NCI-H460 (cell line): ENCODE measurements at regions not wholly inside any gene's neighbourhood (a gene's known extent, or its start where the extent isn't known, plus 50 kb on each side); places are given as distances from the start of the nearest gene placed in this dataset.
A peak's percentile ranks its signal among the peaks of the same experiment; 100 is the strongest.
"Not testable (repeated sequence)": the region's sequence is repeated elsewhere in the genome, so short reads cannot be mapped to it uniquely, and the experiment has no call there.

Source experiments
- DNase-seq: peaks from one replicate; pipeline ENCODE4 v3.0.0-alpha.2; 2016; ENCODE audit warnings: low read depth; ENCODE audit errors: extremely low read depth
- small RNA-seq, 2 experiments: library from RNA; depleted of rRNA; stranded (forward); fragments of <200 nt; gene quantifications; one replicate each; pipeline ENCODE3, GENCODE V24; 2014

GRCh38 chr9:90517103-90517502, 125.5 kb downstream of the DIRAS2 start:
- no peak for DNase-seq

- DNase-seq, result no peak
Observed at GRCh38 chr9:90521811-90522570, 120.6 kb downstream of the DIRAS2 start.

DNA sequence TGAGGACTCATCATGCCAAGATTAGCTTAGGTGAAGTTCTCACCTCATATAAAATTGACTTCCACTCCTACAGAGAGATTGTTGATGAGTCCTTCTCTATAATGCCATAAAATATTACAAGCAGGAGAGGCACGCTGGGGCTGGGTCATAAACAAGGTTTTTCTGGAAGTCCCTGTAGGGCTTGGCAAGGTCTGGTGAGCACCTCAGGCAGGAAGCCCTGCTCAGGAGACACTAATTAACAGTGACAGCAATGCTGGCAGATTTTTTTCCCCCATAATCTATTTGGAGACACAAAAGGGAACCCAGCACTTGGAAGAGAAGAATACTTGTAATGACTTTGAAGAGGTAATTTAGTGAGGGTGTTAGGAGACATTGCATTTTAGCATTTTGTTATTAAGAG, 118.7 kb downstream of the DIRAS2 start:
- DNase-seq, result no peak

DNA sequence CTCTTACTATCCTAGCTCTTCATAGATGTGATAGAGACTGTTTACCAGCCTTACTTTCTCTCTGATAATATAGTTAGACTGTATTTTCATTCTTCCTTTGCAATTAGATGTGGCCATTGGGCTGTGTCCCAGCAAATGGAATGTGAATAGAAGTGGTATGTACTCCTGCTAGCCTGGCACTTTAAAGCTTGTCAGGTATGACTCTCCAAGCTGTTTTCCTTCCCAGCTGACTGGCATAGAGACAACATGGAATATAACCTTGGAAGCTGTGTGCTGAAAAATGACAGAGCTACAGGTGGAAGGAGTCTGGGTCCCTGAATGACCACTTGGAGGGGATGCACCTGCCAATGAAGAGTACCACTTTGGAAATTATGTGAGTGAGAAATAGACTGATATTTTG, 116.2 kb downstream of the DIRAS2 start:
- DNase-seq, result no peak

- DNase-seq, result not testable (repeated sequence)
Observed at GRCh38 chr9:90536094-90536493, 106.5 kb downstream of the DIRAS2 start.

GRCh38 chr9:90538566-90538965, 104.1 kb downstream of the DIRAS2 start:
- DNase-seq, result no peak

- no peak for DNase-seq
Observed at GRCh38 chr9:90539286-90539685, 103.3 kb downstream of the DIRAS2 start.

GRCh38 chr9:90540734-90541133, 101.9 kb downstream of the DIRAS2 start:
- DNase-seq, result no peak

GRCh38 chr9:90544488-90544887, 98.1 kb downstream of the DIRAS2 start:
- DNase-seq, result no peak

- DNase-seq, result peak; percentile 13
Observed at GRCh38 chr9:90546200-90546599, 96.4 kb downstream of the DIRAS2 start.

- DNase-seq, result peak; percentile 11
Observed at GRCh38 chr9:90547896-90548295, 94.7 kb downstream of the DIRAS2 start.

DNA sequence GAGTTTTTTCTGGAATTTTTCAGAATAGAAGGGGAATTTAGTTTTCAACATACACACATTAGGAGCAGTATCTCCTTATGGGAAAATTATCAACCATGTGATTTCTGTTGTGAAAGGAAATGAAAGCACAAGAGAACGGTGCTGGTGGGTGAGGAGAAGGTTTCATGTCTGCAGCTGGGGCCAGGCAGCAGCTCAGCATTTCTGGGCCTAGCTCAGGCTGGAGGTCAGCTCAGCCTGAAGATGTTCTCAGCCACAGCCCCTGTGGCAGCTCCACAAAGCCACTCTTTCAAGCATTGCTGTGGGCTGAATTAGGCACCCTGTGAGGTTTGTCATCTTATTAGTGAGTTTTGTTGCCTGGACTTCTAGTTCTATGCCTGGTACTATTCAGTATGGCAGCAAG, 90.3 kb downstream of the DIRAS2 start:
- no peak for DNase-seq

DNA sequence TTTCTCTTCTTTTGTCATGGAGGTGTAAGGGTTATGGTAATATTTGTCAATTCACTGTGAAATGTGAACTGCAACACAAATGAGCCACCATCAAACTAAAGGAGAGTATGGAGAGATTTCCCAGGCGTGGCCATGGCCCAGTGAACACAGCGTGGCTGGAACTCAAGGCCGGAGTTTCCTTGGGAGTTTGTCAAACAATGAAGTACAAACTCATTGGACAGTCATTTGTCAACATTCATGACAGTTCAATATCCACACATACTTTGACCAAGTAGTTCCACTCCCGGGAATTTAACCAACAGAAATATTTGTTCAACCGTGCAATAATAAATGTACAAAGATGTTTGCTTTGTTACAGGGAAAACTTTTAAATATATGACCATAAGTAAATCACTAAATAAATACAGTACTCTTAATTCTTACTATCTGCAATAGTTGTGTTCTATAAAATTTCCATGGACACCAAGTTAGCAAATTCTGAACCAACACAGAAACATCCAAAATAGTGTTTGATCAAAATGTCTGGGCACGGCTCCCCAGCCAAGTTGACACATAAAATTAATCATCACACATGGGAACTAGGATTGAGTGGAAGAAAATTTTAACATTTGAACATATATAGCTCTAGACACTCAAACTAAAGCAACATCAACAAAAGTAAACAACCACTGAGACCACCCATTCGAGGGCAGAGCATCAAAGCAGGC, 87.1 kb downstream of the DIRAS2 start:
- no peak for DNase-seq

DNA sequence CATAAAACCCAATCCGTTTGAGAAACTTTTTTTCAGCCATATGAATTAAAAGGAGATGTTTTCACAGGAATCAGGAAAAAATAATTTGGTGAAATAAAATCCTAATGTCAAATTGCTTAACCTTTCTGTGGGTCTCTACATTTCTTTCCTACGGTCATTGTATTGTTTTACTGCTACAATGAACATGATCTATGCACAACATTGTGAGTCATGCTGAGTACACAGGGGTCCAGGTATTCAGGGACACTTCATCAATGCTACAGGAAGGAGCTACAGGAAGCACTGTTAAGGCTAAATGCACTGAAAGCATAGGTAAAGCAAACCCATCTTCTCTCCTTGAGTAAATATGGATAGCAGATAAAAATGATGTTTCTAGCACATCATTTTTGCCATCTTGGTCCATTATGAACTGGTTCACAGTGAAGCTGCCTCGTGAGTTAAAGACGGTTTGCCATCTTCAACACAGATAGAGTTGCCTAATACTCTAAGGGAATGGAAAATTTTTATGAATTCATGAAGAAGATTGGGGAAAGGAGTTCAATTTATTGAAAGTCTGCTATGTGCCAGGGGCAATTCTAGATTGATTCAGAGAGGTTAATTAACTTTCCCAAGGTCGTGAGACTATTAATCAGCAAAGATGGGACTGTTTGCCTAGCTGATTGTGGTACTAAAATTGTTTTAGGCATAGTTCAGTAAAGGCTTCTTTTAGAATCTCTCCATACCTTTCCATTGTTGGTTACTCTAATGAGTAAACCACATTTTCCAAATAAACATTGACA, 85.5 kb downstream of the DIRAS2 start:
- no peak for DNase-seq

- DNase-seq, result no peak
Observed at GRCh38 chr9:90559075-90560073, 83.2 kb downstream of the DIRAS2 start.

Small RNAs in the stretch of these regions (small RNA-seq; reads per million reads assigned to genes)
- 0 reads per million in 2 experiments for gene AL161629.2
- gene MIR4290, result 0 reads per million in 2 experiments
